ENCODE measurements at regions not wholly inside any gene's neighbourhood (a gene's known extent, or its start where the extent isn't known, plus 50 kb on each side); places are given as distances from the start of the nearest gene placed in this dataset.

- TF ChIP-seq, protein P1, sequence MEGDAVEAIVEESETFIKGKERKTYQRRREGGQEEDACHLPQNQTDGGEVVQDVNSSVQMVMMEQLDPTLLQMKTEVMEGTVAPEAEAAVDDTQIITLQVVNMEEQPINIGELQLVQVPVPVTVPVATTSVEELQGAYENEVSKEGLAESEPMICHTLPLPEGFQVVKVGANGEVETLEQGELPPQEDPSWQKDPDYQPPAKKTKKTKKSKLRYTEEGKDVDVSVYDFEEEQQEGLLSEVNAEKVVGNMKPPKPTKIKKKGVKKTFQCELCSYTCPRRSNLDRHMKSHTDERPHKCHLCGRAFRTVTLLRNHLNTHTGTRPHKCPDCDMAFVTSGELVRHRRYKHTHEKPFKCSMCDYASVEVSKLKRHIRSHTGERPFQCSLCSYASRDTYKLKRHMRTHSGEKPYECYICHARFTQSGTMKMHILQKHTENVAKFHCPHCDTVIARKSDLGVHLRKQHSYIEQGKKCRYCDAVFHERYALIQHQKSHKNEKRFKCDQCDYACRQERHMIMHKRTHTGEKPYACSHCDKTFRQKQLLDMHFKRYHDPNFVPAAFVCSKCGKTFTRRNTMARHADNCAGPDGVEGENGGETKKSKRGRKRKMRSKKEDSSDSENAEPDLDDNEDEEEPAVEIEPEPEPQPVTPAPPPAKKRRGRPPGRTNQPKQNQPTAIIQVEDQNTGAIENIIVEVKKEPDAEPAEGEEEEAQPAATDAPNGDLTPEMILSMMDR (IDR thresholded peaks at IDR 0.05) = no peak
- TF ChIP-seq POLR2AphosphoS5 (IDR thresholded peaks at IDR 0.05; ENCODE audit: insufficient read depth in 1 of 2, low read depth in 1 of 2) = no peak
- no peak for TF ChIP-seq POLR2A (IDR thresholded peaks at IDR 0.05)
Observed at GRCh38 chr5:68048516-68048915, 167.0 kb upstream of the PIK3R1 start.

All from vagina (tissue), 2 donors.